Adrenal gland (tissue), 5 donors: ENCODE measurements at regions not wholly inside any gene's neighbourhood (a gene's known extent, or its start where the extent isn't known, plus 50 kb on each side); places are given as distances from the start of the nearest gene placed in this dataset.

ENCODE experiments used
- CTCF ChIP-seq, 6 experiments: fragments of 450-650 bp in 4 of 6; fragments of 200-600 bp in 2 of 6; sonication (generic) in 1 of 6; IDR thresholded peaks; 1 replicate in 5 of 6; 2 replicates in 1 of 6; pipeline versions ENCODE4 v1.5.1 to v1.8.0; 2016 to 2021; ENCODE audit warnings: antibody characterized with exemption in 6 of 6, mild to moderate bottlenecking in 2 of 6, moderate library complexity in 1 of 6
- POLR2A ChIP-seq, 2 donors: fragments of 450-650 bp; IDR thresholded peaks; one replicate each; pipeline ENCODE4 v1.6.1; 2017; ENCODE audit warnings: antibody characterized with exemption in 2 of 2, mild to moderate bottlenecking in 2 of 2, moderate library complexity in 1 of 2
- donor health status: DM: no; HTN: no; CAD: no.

GRCh38 chr12:69129017-69129416 lies 110.4 kb upstream of the CPSF6 start:
- no peak for TF ChIP-seq POLR2A (IDR thresholded peaks at IDR 0.05)
- TF ChIP-seq CTCF (IDR thresholded peaks at IDR 0.05), result no peak
